NT2/D1 (cell line): ENCODE measurements at regions not wholly inside any gene's neighbourhood (a gene's known extent, or its start where the extent isn't known, plus 50 kb on each side); places are given as distances from the start of the nearest gene placed in this dataset.

Experiments
- DNase-seq: peaks from one replicate; pipeline ENCODE4 v3.0.0-alpha.2; 2011; ENCODE audit warnings: low read depth, low spot score
- H3K27me3 ChIP-seq: 2 replicates; pipeline ENCODE4 v1.6.0; 2011; ENCODE audit warnings: mild to moderate bottlenecking; ENCODE audit not compliant: insufficient read length, insufficient read depth
- H3K36me3 ChIP-seq: 2 replicates; pipeline ENCODE4 v1.6.1; 2011; ENCODE audit warnings: mild to moderate bottlenecking, low read length, mixed read lengths; ENCODE audit not compliant: insufficient read depth, insufficient read length
- H3K4me1 ChIP-seq: 2 replicates; pipeline ENCODE4 v1.5.1; 2011; ENCODE audit not compliant: insufficient read depth, insufficient read length
- H3K4me3 ChIP-seq: 2 replicates; pipeline ENCODE4 v1.5.1; 2011; ENCODE audit warnings: low read depth; ENCODE audit not compliant: insufficient read length
- H3K9ac ChIP-seq: 2 replicates; pipeline ENCODE4 v1.6.0; 2011; ENCODE audit warnings: low read depth; ENCODE audit not compliant: insufficient read length
- H3K9me3 ChIP-seq: 2 replicates; pipeline ENCODE4 v1.5.1; 2011; ENCODE audit warnings: mild to moderate bottlenecking, low read length; ENCODE audit not compliant: insufficient read depth
- SUZ12 ChIP-seq: IDR thresholded peaks from 2 replicates; pipeline ENCODE4 v1.6.1; 2011; ENCODE audit not compliant: insufficient read length, insufficient read depth; ENCODE audit errors: extremely low read depth
- YY1 ChIP-seq: IDR thresholded peaks from 2 replicates; pipeline ENCODE4 v1.6.1; 2011; ENCODE audit not compliant: insufficient read length, insufficient read depth
- ZNF274 ChIP-seq: IDR thresholded peaks from 2 replicates; pipeline ENCODE4 v1.6.1; 2011; ENCODE audit warnings: mild to moderate bottlenecking, low read depth, low read length

DNA sequence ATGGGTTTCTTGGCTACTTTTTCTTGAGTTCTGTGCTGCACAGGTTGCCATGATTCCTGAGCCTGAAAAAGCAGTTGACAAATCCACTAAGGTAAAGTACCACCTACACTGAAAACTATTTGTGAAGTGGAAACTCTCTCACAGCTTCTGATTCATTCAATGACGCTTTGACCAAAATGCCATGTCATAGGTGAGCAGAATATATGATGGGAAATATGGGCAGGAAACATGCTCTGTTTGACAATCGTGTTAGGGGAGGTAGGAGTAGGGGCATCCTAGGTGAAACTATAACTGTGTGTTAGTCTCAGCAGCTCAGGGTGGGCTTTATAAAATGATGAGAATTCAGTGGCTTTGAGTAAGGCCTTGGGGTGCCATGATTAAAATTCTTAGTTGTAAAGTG lies 69.6 kb upstream of the ELMO1 start:
- Histone ChIP-seq H3K9me3 (no peaks in the 10 kb centered on the region), H3K4me3 (no peak overlapping the region), H3K27me3 (no peaks in the 10 kb centered on the region), H3K9ac (no peak overlapping the region), H3K4me1 (no peaks in the 10 kb centered on the region), H3K36me3 (no peaks in the 10 kb centered on the region)
- DNase-seq: no peak
- TF ChIP-seq SUZ12: no peak
- TF ChIP-seq YY1: no peak
- no peak for TF ChIP-seq ZNF274

DNA sequence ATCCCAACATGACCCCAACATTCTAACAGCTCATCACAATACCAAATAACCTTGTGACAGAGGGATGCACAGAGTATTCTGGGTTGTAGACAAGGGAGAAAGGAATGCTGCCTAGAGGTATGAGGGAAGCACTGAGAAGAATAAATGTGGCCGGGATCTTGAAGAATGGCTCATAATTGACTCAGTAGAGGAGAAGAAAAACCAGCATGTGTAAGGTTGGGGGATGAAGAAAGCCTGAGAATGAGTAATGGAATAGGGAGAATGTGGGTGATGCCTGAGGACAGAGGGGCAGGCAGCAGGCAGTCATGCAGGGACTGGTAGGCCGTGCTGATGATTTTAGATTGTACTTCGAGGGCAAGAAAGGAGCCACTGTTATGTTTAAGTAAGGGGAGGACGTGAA lies 75.4 kb upstream of the ELMO1 start:
- no peak for TF ChIP-seq SUZ12
- no peak for TF ChIP-seq YY1
- no peak for TF ChIP-seq ZNF274

DNA sequence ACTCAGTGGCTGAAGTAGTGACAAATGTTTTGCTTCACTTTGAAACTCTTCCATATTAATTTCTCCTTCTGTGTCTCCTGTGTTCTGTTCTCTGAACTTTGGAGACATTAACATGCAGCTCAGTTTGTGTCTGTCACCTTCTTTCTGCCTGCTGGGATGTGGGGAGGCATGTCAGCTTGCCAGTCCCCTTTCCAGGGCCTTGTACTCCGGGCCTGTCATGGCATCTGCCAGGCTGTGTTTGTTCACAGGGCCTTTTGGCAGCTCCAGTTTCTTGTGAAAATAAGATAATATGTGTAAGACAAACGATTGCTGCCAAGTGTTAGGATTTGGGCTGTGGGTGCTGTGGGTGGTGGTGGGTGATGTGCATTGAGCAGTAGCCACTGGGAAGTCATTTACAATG lies 76.1 kb upstream of the ELMO1 start:
- Histone ChIP-seq H3K4me3 (no peak overlapping the region), H3K9me3 (no peaks in the 10 kb centered on the region), H3K27me3 (no peaks in the 10 kb centered on the region), H3K36me3 (no peaks in the 10 kb centered on the region), H3K4me1 (no peaks in the 10 kb centered on the region), H3K9ac (no peak overlapping the region)
- no peak for DNase-seq
- TF ChIP-seq ZNF274 (no peak), SUZ12 (no peak), YY1 (no peak)

More for the DNA sequence above, 75.4 kb upstream of the ELMO1 start:
- H3K9me3 ChIP-seq: no peaks in the 10 kb centered on the region
- no peaks in the 10 kb centered on the region for H3K36me3 ChIP-seq
- DNase-seq: no peak
- H3K9ac ChIP-seq: no peak overlapping the region
- no peaks in the 10 kb centered on the region for H3K4me1 ChIP-seq
- no peak overlapping the region for H3K4me3 ChIP-seq
- no peaks in the 10 kb centered on the region for H3K27me3 ChIP-seq

DNA sequence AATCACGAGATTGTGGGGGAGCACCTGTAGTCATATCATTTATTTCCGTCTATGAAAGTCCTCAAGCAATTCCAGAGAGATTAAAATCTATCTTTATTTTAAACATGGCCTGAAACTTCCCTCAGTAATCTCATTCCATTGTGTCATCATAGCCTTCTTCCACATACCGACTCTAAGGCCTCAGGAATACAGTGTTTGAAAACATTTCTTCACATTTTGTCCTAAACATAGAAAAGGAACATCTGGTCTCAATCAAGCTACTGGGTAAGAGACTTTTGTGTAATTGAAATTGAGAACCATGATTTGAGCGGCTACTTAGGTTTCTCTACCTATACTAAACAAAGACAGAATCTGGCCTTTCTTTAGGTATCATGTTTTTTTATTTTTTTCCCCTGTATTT lies 78.0 kb upstream of the ELMO1 start:
- no peak overlapping the region for H3K9ac ChIP-seq
- TF ChIP-seq SUZ12: no peak
- TF ChIP-seq YY1: no peak
- TF ChIP-seq ZNF274: no peak
- H3K27me3 ChIP-seq: no peaks in the 10 kb centered on the region
- H3K4me1 ChIP-seq: no peaks in the 10 kb centered on the region
- H3K36me3 ChIP-seq: no peaks in the 10 kb centered on the region
- no peak for DNase-seq
- no peak overlapping the region for H3K4me3 ChIP-seq
- no peaks in the 10 kb centered on the region for H3K9me3 ChIP-seq

DNA sequence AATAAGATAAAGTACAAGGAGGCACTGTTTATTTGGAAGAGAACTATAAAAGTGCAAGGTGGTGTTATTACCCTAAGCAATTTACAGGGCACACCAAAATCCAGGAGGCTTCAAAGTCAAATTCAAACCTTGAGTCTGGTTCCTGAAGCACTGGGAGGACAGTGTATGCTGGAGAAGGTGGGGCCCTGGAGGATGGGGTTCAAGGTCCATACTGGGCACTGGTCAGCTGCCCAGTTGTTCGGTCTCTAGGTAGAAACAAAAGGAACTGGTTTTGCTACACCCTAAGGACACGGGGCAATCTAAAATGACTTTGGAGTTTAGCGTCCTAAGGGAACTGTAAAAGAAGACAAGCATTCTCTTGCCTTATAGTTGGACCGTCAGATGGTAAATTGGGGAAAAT lies 78.4 kb upstream of the ELMO1 start:
- Histone ChIP-seq H3K9ac (no peak overlapping the region), H3K9me3 (no peaks in the 10 kb centered on the region), H3K4me1 (no peaks in the 10 kb centered on the region), H3K27me3 (no peaks in the 10 kb centered on the region), H3K36me3 (no peaks in the 10 kb centered on the region), H3K4me3 (no peak overlapping the region)
- no peak for DNase-seq
- TF ChIP-seq ZNF274 (no peak), YY1 (no peak), SUZ12 (no peak)

DNA sequence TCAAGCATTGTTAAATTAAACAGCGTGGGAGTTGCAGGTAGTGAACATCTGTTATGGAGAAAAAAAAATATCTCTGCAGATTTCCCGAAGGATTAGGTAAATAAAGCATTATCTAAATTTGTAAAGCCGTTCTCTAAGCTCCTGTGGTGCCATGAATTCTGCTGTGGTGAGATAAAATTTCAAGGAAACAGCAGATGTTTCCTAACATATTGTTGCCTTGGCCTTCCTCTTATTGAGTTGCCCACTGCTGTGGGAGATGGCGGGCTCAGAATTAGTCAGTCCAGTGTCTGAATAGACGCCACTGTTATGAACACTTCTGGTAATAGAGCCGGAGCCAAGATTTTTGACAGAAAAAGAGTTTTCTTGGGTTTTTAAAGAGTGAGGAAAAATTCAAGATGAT lies 82.6 kb upstream of the ELMO1 start:
- no peak overlapping the region for H3K4me3 ChIP-seq
- no peaks in the 10 kb centered on the region for H3K36me3 ChIP-seq
- peaks cover 5% of the 10 kb centered on the region; the same call in 1 of the 2 replicates for H3K9me3 ChIP-seq
- TF ChIP-seq ZNF274 (no peak), YY1 (no peak), SUZ12 (no peak)
- DNase-seq: no peak
- H3K27me3 ChIP-seq: no peaks in the 10 kb centered on the region
- no peak overlapping the region for H3K9ac ChIP-seq
- peaks cover 2% of the 10 kb centered on the region for H3K4me1 ChIP-seq

DNA sequence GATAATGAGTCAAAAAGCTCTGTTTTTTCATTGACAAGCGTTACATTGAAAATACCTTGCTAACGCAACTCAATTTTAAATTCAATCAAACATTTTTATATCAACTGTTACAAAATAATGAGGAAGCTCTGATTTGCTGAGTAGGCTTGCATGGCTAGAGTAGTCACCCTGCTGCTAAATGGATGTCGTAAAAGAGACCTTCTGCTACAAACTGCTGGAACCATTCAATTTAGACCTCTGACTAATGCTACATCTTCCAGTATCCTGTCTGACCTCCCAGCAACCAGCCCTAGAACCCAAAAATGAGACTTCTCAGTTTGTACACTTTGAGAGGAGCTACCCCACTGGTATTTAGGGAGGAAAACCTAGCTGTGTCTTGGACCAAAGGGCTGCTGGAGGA lies 84.0 kb upstream of the ELMO1 start:
- peaks cover 4% of the 10 kb centered on the region for H3K4me1 ChIP-seq
- no peaks in the 10 kb centered on the region for H3K36me3 ChIP-seq
- no peak for DNase-seq
- no peak overlapping the region for H3K4me3 ChIP-seq
- H3K27me3 ChIP-seq: no peaks in the 10 kb centered on the region
- peaks cover 5% of the 10 kb centered on the region; the same call in 1 of the 2 replicates for H3K9me3 ChIP-seq
- TF ChIP-seq SUZ12 (no peak), YY1 (no peak), ZNF274 (no peak)
- no peak overlapping the region for H3K9ac ChIP-seq
